Right lobe of liver (tissue), 4 donors: ENCODE measurements at regions not wholly inside any gene's neighbourhood (a gene's known extent, or its start where the extent isn't known, plus 50 kb on each side); places are given as distances from the start of the nearest gene placed in this dataset.

Source experiments
- POLR2A ChIP-seq: fragments of 450-650 bp; IDR thresholded peaks from one replicate; pipeline ENCODE4 v1.6.1; 2017; ENCODE audit warnings: antibody characterized with exemption, mild to moderate bottlenecking
- TF ChIP-seq, protein P1 (sequence below), 4 donors: fragments of 200-600 bp in 3 of 4; fragments of 450-650 bp in 1 of 4; IDR thresholded peaks; one replicate each; pipeline versions ENCODE4 v1.5.1 to v1.8.0; 2016 to 2022; ENCODE audit warnings: antibody characterized with exemption in 4 of 4, mild to moderate bottlenecking in 2 of 4
- donor health status: DM: no; HTN: no; CAD: no.
- donor health status: DM: no; HTN: no; CAD: no.
- donor health status: DM: no; HTN: yes; CAD: no.

DNA sequence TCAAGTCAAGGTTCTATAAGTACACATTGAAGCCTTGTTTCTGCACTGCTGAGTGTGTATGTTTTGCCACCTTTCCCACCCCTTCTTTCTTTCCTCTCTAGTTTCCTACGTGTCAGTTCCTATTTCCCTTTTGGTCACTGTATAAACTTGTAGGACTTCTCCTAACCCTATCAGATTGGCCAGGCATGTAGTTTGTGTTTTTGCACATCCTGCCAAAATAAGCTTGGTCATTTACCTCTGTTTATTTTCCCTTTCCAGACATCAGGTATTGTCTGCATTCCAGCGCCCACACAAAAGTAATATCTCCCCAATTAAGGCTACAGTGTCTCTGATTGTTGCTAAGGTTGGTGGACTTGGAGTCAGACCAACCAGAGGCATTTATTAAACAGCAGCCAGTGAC is 252.9 kb upstream of the MPDZ start:
- TF ChIP-seq, protein P1, sequence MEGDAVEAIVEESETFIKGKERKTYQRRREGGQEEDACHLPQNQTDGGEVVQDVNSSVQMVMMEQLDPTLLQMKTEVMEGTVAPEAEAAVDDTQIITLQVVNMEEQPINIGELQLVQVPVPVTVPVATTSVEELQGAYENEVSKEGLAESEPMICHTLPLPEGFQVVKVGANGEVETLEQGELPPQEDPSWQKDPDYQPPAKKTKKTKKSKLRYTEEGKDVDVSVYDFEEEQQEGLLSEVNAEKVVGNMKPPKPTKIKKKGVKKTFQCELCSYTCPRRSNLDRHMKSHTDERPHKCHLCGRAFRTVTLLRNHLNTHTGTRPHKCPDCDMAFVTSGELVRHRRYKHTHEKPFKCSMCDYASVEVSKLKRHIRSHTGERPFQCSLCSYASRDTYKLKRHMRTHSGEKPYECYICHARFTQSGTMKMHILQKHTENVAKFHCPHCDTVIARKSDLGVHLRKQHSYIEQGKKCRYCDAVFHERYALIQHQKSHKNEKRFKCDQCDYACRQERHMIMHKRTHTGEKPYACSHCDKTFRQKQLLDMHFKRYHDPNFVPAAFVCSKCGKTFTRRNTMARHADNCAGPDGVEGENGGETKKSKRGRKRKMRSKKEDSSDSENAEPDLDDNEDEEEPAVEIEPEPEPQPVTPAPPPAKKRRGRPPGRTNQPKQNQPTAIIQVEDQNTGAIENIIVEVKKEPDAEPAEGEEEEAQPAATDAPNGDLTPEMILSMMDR (IDR thresholded peaks at IDR 0.05) = no peak
- TF ChIP-seq POLR2A = no peak
